GM12891 (cell line): ENCODE measurements at regions not wholly inside any gene's neighbourhood (a gene's known extent, or its start where the extent isn't known, plus 50 kb on each side); places are given as distances from the start of the nearest gene placed in this dataset.

ENCODE experiments used
- POLR2A ChIP-seq: IDR thresholded peaks from 2 replicates; pipeline ENCODE4 v1.6.1; 2011; ENCODE audit warnings: low read depth, low read length, control low read depth
- POLR2AphosphoS5 ChIP-seq: IDR thresholded peaks from 2 replicates; pipeline ENCODE4 v1.6.1; 2011; ENCODE audit warnings: low read depth, low read length, control low read depth
- POU2F2 ChIP-seq: IDR thresholded peaks from 2 replicates; pipeline ENCODE4 v1.6.1; 2011; ENCODE audit warnings: low read depth, mild to moderate bottlenecking, control low read depth, low read length, moderate library complexity
- TAF1 ChIP-seq: IDR thresholded peaks from 2 replicates; pipeline ENCODE4 v1.6.1; 2011; ENCODE audit warnings: low read depth, low read length, control low read depth

DNA sequence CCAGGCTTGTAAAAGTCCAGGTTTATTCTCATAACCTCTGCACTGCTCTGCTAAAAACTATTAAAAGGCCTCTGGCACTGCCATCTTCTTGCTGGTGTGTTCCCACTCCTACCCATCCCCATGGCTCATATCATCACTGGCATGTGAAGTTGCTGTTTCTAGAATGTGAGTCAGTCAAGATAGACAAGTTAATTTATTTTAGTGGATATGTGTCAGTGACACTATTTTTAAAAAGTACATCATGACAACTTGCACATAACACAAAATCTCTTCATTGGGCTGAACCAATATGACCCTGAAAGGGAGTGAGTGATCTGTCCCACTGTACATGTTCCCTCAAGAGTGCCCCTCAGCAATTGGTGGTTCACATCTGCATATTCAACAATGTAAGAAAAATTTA lies 299.7 kb downstream of the NFIB start:
- no peak for TF ChIP-seq POLR2A
- TF ChIP-seq TAF1: no peak
- TF ChIP-seq POLR2AphosphoS5: no peak
- no peak for TF ChIP-seq POU2F2
